MM.1S (cell line): ENCODE measurements at regions not wholly inside any gene's neighbourhood (a gene's known extent, or its start where the extent isn't known, plus 50 kb on each side); places are given as distances from the start of the nearest gene placed in this dataset.

ENCODE experiments used
- DNase-seq: peaks from one replicate; pipeline ENCODE4 v3.0.0-alpha.2; 2015
- H2AFZ ChIP-seq: fragments of 300-600 bp; sonication (generic); 2 replicates; pipeline ENCODE4 v1.6.0; 2016; ENCODE audit warnings: antibody characterized with exemption, low read length
- H3F3A ChIP-seq: fragments of 300-600 bp; sonication (generic); 2 replicates; pipeline ENCODE4 v1.6.1; 2016; ENCODE audit warnings: mild to moderate bottlenecking, antibody characterized with exemption, low read length, moderate library complexity, mixed read lengths; ENCODE audit not compliant: insufficient read depth
- H3K27ac ChIP-seq: fragments of 300-600 bp; sonication (generic); 2 replicates; pipeline ENCODE4 v1.5.1; 2016; ENCODE audit warnings: mild to moderate bottlenecking, low read length
- H3K27me3 ChIP-seq: fragments of 300-600 bp; sonication (generic); replicated peaks from 2 replicates; pipeline ENCODE4 v1.6.0; 2016; ENCODE audit warnings: low read length; ENCODE audit not compliant: insufficient read depth
- H3K36me3 ChIP-seq: fragments of 300-600 bp; sonication (generic); replicated peaks from 2 replicates; pipeline ENCODE4 v1.6.1; 2016; ENCODE audit warnings: mild to moderate bottlenecking, low read length, mixed read lengths; ENCODE audit not compliant: insufficient read depth
- H3K4me1 ChIP-seq: fragments of 300-600 bp; sonication (generic); 2 replicates; pipeline ENCODE4 v1.6.1; 2016; ENCODE audit warnings: low read length, mixed read lengths
- H3K4me2 ChIP-seq: fragments of 300-600 bp; sonication (generic); 2 replicates; pipeline ENCODE4 v1.6.0; 2016; ENCODE audit warnings: low read depth, low read length
- H3K4me3 ChIP-seq: fragments of 300-600 bp; sonication (generic); 2 replicates; pipeline ENCODE4 v1.5.1; 2016; ENCODE audit warnings: low read length, mixed read lengths
- H3K79me2 ChIP-seq: fragments of 300-600 bp; sonication (generic); 2 replicates; pipeline ENCODE4 v1.6.1; 2016; ENCODE audit warnings: mixed run types, low read length, mixed read lengths
- H3K9ac ChIP-seq: fragments of 300-600 bp; sonication (generic); 2 replicates; pipeline ENCODE4 v1.6.1; 2016; ENCODE audit warnings: low read length, mixed read lengths
- H3K9me2 ChIP-seq: fragments of 300-600 bp; sonication (generic); replicated peaks from 2 replicates; pipeline ENCODE4 v1.6.1; 2016; ENCODE audit warnings: mild to moderate bottlenecking, low read length, mixed read lengths; ENCODE audit not compliant: insufficient read depth
- H3K9me3 ChIP-seq: fragments of 300-600 bp; sonication (generic); replicated peaks from 2 replicates; pipeline ENCODE4 v1.6.1; 2016; ENCODE audit warnings: mild to moderate bottlenecking, low read length, mixed read lengths; ENCODE audit not compliant: insufficient read depth
- H4K20me1 ChIP-seq: fragments of 300-600 bp; sonication (generic); 2 replicates; pipeline ENCODE4 v1.6.1; 2016; ENCODE audit warnings: mild to moderate bottlenecking, low read length, moderate library complexity, mixed read lengths; ENCODE audit not compliant: insufficient read depth
- CTCF ChIP-seq: fragments of 300-600 bp; sonication (generic); IDR thresholded peaks from 2 replicates; pipeline ENCODE4 v1.5.1; 2016; ENCODE audit warnings: antibody characterized with exemption, low read length, mixed read lengths
- EZH2 ChIP-seq: fragments of 300-600 bp; sonication (generic); optimal IDR thresholded peaks from 2 replicates; pipeline ENCODE3; 2017; ENCODE audit warnings: low read depth, mild to moderate bottlenecking, antibody characterized with exemption, low read length, mixed read lengths
- EZH2phosphoT487 ChIP-seq: fragments of 300-600 bp; sonication (generic); IDR thresholded peaks from 2 replicates; pipeline ENCODE4 v1.6.1; 2018; ENCODE audit warnings: antibody characterized with exemption, low read length

- no peaks in the 10 kb centered on the region for H3K9me2 ChIP-seq
- no peaks in the 10 kb centered on the region for H3K36me3 ChIP-seq
- no peaks in the 10 kb centered on the region for H3K27me3 ChIP-seq
- no peaks in the 10 kb centered on the region for H3K9me3 ChIP-seq
- TF ChIP-seq CTCF: no peak
- TF ChIP-seq EZH2: no peak
- TF ChIP-seq EZH2phosphoT487: no peak
- no peaks in the 10 kb centered on the region for H3K4me1 ChIP-seq
- H3F3A ChIP-seq: no peaks in the 10 kb centered on the region
- H3K9ac ChIP-seq: no peak overlapping the region
- DNase-seq: no peak
- H3K27ac ChIP-seq: no peak overlapping the region
- no peak overlapping the region for H2AFZ ChIP-seq
- H4K20me1 ChIP-seq: no peaks in the 10 kb centered on the region
- H3K4me2 ChIP-seq: no peak overlapping the region
- H3K79me2 ChIP-seq: no peaks in the 10 kb centered on the region
- H3K4me3 ChIP-seq: no peak overlapping the region
These were observed 178.2 kb downstream of the ZDHHC21 start for GRCh38 chr9:14515049-14515448.

- H3K4me2 ChIP-seq: no peak overlapping the region
- H3K9ac ChIP-seq: no peak overlapping the region
- no peak overlapping the region for H2AFZ ChIP-seq
- TF ChIP-seq CTCF (no peak), EZH2 (no peak), EZH2phosphoT487 (no peak)
- H3K27me3 ChIP-seq: no peaks in the 10 kb centered on the region
- H4K20me1 ChIP-seq: no peaks in the 10 kb centered on the region
- no peaks in the 10 kb centered on the region for H3K9me3 ChIP-seq
- DNase-seq: no peak
- H3K27ac ChIP-seq: no peak overlapping the region
- H3K4me1 ChIP-seq: no peaks in the 10 kb centered on the region
- H3F3A ChIP-seq: no peaks in the 10 kb centered on the region
- H3K4me3 ChIP-seq: no peak overlapping the region
- no peaks in the 10 kb centered on the region for H3K36me3 ChIP-seq
- H3K79me2 ChIP-seq: no peaks in the 10 kb centered on the region
- no peaks in the 10 kb centered on the region for H3K9me2 ChIP-seq
These were observed 180.3 kb downstream of the ZDHHC21 start for GRCh38 chr9:14512942-14513341.

GRCh38 chr9:14511452-14511851, 181.8 kb downstream of the ZDHHC21 start:
- no peak overlapping the region for H2AFZ ChIP-seq
- no peaks in the 10 kb centered on the region for H3K79me2 ChIP-seq
- no peak overlapping the region for H3K9ac ChIP-seq
- no peaks in the 10 kb centered on the region for H3K9me3 ChIP-seq
- H4K20me1 ChIP-seq: no peaks in the 10 kb centered on the region
- H3K27me3 ChIP-seq: no peaks in the 10 kb centered on the region
- no peaks in the 10 kb centered on the region for H3K9me2 ChIP-seq
- DNase-seq: no peak
- H3K4me2 ChIP-seq: no peak overlapping the region
- no peak overlapping the region for H3K27ac ChIP-seq
- no peak for TF ChIP-seq EZH2phosphoT487
- no peak for TF ChIP-seq EZH2
- no peak for TF ChIP-seq CTCF
- H3K4me1 ChIP-seq: no peaks in the 10 kb centered on the region
- H3F3A ChIP-seq: no peaks in the 10 kb centered on the region
- H3K4me3 ChIP-seq: no peak overlapping the region
- no peaks in the 10 kb centered on the region for H3K36me3 ChIP-seq

- Histone ChIP-seq H3K4me1 (no peaks in the 10 kb centered on the region), H3K27me3 (no peaks in the 10 kb centered on the region), H3K4me2 (no peak overlapping the region)
These were observed 184.3 kb downstream of the ZDHHC21 start for GRCh38 chr9:14508884-14509283.

More at GRCh38 chr9:14508884-14509283, 184.3 kb downstream of the ZDHHC21 start:
- H4K20me1 ChIP-seq: no peaks in the 10 kb centered on the region
- TF ChIP-seq EZH2phosphoT487: no peak
- TF ChIP-seq CTCF: no peak
- no peak for TF ChIP-seq EZH2
- H3K9ac ChIP-seq: no peak overlapping the region
- no peaks in the 10 kb centered on the region for H3K36me3 ChIP-seq
- no peak overlapping the region for H3K27ac ChIP-seq
- H3F3A ChIP-seq: no peaks in the 10 kb centered on the region
- H3K4me3 ChIP-seq: no peak overlapping the region
- no peak overlapping the region for H2AFZ ChIP-seq
- H3K9me3 ChIP-seq: no peaks in the 10 kb centered on the region
- H3K9me2 ChIP-seq: no peaks in the 10 kb centered on the region
- no peak for DNase-seq
- no peaks in the 10 kb centered on the region for H3K79me2 ChIP-seq
